ENCODE measurements at regions not wholly inside any gene's neighbourhood (a gene's known extent, or its start where the extent isn't known, plus 50 kb on each side); places are given as distances from the start of the nearest gene placed in this dataset.

DNA sequence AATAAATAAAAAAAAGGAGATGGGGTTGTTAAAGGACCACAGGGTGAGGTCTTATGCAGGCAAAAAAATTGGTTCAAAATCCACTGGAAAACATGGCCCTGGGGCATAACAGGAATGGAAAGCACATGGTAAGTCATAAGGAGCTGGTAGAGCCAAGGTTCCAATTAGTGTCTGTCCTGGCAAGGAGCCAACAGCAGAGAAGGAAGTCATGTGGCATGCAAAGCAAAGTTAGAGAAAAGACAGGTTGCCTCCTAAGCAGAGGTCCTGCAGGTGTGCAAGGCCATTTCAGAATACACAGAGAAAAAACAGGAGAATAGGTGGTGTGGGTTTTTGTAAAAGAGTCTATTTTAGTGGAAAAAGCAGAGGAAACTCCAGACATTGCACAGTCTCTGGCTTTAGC lies 1881.7 kb downstream of the ARAP2 start:
- Mint-ChIP-seq H3K4me1 (no peaks in the 10 kb centered on the region), H3K27me3 (ENCODE audit: low read depth in 2 of 2) (no peaks in the 10 kb centered on the region), H3K9me3 (peaks cover 15 to 17% of the 10 kb centered on the region in 2 donors), H3K27ac (no peak overlapping the region), H3K4me3 (no peak overlapping the region), H3K36me3 (no peaks in the 10 kb centered on the region)
- Histone ChIP-seq H3K27me3 (ENCODE audit: control insufficient read depth, insufficient read depth, low read length) (no peaks in the 10 kb centered on the region), H3K4me3 (ENCODE audit: low read length) (no peak overlapping the region), H3K4me1 (ENCODE audit: control insufficient read depth, insufficient read depth, low read length) (no peaks in the 10 kb centered on the region), H3K9me3 (ENCODE audit: control insufficient read depth, insufficient read depth, low read length) (peaks cover 17% of the 10 kb centered on the region), H3K36me3 (ENCODE audit: control insufficient read depth, insufficient read depth, low read length) (no peaks in the 10 kb centered on the region), H3K27ac (ENCODE audit: low read length) (no peak overlapping the region)
- intact Hi-C loops (cut with micrococcal nuclease) = no loop called here
- TF ChIP-seq, protein P1, sequence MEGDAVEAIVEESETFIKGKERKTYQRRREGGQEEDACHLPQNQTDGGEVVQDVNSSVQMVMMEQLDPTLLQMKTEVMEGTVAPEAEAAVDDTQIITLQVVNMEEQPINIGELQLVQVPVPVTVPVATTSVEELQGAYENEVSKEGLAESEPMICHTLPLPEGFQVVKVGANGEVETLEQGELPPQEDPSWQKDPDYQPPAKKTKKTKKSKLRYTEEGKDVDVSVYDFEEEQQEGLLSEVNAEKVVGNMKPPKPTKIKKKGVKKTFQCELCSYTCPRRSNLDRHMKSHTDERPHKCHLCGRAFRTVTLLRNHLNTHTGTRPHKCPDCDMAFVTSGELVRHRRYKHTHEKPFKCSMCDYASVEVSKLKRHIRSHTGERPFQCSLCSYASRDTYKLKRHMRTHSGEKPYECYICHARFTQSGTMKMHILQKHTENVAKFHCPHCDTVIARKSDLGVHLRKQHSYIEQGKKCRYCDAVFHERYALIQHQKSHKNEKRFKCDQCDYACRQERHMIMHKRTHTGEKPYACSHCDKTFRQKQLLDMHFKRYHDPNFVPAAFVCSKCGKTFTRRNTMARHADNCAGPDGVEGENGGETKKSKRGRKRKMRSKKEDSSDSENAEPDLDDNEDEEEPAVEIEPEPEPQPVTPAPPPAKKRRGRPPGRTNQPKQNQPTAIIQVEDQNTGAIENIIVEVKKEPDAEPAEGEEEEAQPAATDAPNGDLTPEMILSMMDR (IDR thresholded peaks at IDR 0.05) = no peak
- DNase-seq (no peak), ATAC-seq (no peak)

DNA sequence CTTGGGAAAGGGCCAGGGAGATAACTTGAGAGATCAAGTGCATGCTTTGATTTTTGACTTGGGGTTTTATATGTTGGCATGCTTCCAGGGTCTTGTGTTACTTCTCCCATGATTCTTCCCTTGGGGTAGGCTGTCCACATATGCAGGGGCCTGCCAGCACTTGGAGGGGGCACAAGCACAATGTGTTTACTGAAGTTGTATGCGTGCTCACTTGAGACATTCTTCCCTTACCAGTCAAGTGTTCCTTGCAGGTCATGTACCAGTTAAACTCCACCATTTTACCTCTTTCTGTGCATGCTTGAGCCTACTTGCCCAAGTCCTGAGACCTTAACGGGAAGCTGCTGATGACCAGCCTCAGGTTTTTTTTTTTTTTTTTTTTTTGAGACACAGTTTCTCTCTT lies 1880.5 kb downstream of the ARAP2 start:
- intact Hi-C loops (cut with micrococcal nuclease) = no loop called here
- peaks cover 13 to 17% of the 10 kb centered on the region in 2 donors for H3K9me3 Mint-ChIP-seq
- no peaks in the 10 kb centered on the region for H3K27me3 ChIP-seq (ENCODE audit: control insufficient read depth, insufficient read depth, low read length)
- H3K27ac ChIP-seq (ENCODE audit: low read length) = no peak overlapping the region
- WGBS (ENCODE audit: insufficient coverage) = 85% methylated on average over 2 of the region's 2 CpGs
- DNase-seq (no peak), ATAC-seq (no peak)
- H3K4me3 ChIP-seq (ENCODE audit: low read length) = no peak overlapping the region
- H3K36me3 ChIP-seq (ENCODE audit: control insufficient read depth, insufficient read depth, low read length) = no peaks in the 10 kb centered on the region
- no peaks in the 10 kb centered on the region for H3K36me3 Mint-ChIP-seq
- TF ChIP-seq, protein P1 (IDR thresholded peaks at IDR 0.05) = no peak
- H3K4me3 Mint-ChIP-seq = no peak overlapping the region
- H3K9me3 ChIP-seq (ENCODE audit: control insufficient read depth, insufficient read depth, low read length) = peaks cover 17% of the 10 kb centered on the region
- no peaks in the 10 kb centered on the region for H3K4me1 Mint-ChIP-seq
- no peak overlapping the region for H3K27ac Mint-ChIP-seq
- no peaks in the 10 kb centered on the region for H3K27me3 Mint-ChIP-seq (ENCODE audit: low read depth in 2 of 2)
- no peaks in the 10 kb centered on the region for H3K4me1 ChIP-seq (ENCODE audit: control insufficient read depth, insufficient read depth, low read length)

DNA sequence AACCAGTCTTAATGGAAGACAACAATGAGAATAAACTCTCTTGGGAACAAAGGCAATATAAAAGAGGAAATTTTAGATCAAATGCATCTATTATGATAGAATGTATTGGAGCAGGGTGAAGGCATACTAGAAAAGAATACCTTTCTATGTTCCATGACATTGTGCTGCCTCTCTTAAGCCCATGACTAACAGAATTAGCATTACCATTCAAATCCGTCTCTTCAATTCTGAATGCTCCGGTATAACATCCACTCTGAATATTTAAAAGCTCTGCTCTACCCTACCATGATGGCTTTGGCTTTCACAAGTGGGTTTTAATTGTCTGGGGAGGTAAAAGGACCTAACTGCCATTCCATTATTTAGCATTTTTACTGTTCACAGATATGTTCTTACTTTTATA lies 1878.4 kb downstream of the ARAP2 start:
- ATAC-seq = no peak
- Mint-ChIP-seq H3K27me3 (ENCODE audit: low read depth in 2 of 2) (no peaks in the 10 kb centered on the region), H3K27ac (no peak overlapping the region), H3K9me3 (peaks cover 12 to 18% of the 10 kb centered on the region in 2 donors), H3K4me3 (no peak overlapping the region), H3K4me1 (no peaks in the 10 kb centered on the region), H3K36me3 (no peaks in the 10 kb centered on the region)
- no peaks in the 10 kb centered on the region for H3K4me1 ChIP-seq (ENCODE audit: control insufficient read depth, insufficient read depth, low read length)
- H3K36me3 ChIP-seq (ENCODE audit: control insufficient read depth, insufficient read depth, low read length) = no peaks in the 10 kb centered on the region
- intact Hi-C loops (cut with micrococcal nuclease) = no loop called here
- H3K27ac ChIP-seq (ENCODE audit: low read length) = no peak overlapping the region
- no peak for DNase-seq
- TF ChIP-seq, protein P1 (IDR thresholded peaks at IDR 0.05) = no peak
- H3K27me3 ChIP-seq (ENCODE audit: control insufficient read depth, insufficient read depth, low read length) = no peaks in the 10 kb centered on the region
- 100% methylated on average over 1 of the region's 2 CpGs for WGBS (ENCODE audit: insufficient coverage)
- H3K4me3 ChIP-seq (ENCODE audit: low read length) = no peak overlapping the region
- peaks cover 13% of the 10 kb centered on the region for H3K9me3 ChIP-seq (ENCODE audit: control insufficient read depth, insufficient read depth, low read length)

DNA sequence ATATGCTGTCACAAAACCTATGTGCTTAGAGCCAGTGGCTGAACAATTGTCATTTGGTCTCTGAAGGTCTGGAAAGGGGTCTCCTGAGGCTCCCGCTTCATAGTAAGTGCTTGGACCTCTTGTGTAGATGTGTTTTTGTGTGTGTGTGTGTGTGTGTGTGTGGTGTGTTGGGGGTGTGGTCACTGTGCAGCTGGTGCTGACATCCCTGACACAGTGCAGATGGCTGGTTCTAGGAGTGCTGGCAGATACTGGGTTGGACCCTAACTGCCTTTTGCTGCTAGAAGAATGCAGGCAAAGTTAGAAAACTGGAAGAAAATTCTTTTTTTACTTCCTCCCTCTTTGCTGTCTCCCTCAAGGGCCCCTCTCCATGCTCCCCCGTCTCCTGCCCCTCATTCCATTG lies 1872.6 kb downstream of the ARAP2 start:
- 86% methylated on average over 1 of the region's 2 CpGs for whole genome bisulfite sequencing (ENCODE audit: insufficient coverage)
- TF ChIP-seq, protein P1 (IDR thresholded peaks at IDR 0.05) = no peak

More for the DNA sequence above, 1872.6 kb downstream of the ARAP2 start:
- Histone ChIP-seq H3K9me3 (ENCODE audit: control insufficient read depth, insufficient read depth, low read length) (no peaks in the 10 kb centered on the region), H3K36me3 (ENCODE audit: control insufficient read depth, insufficient read depth, low read length) (no peaks in the 10 kb centered on the region), H3K4me3 (ENCODE audit: low read length) (no peak overlapping the region), H3K27me3 (ENCODE audit: control insufficient read depth, insufficient read depth, low read length) (no peaks in the 10 kb centered on the region), H3K4me1 (ENCODE audit: control insufficient read depth, insufficient read depth, low read length) (no peaks in the 10 kb centered on the region), H3K27ac (ENCODE audit: low read length) (no peak overlapping the region)
- Mint-ChIP-seq H3K27ac (no peak overlapping the region), H3K4me1 (no peaks in the 10 kb centered on the region), H3K36me3 (no peaks in the 10 kb centered on the region), H3K27me3 (ENCODE audit: low read depth in 2 of 2) (no peaks in the 10 kb centered on the region), H3K9me3 (peaks cover 3 to 17% of the 10 kb centered on the region in 2 donors), H3K4me3 (no peak overlapping the region)
- intact Hi-C loops (cut with micrococcal nuclease) = no loop called here
- ATAC-seq (no peak), DNase-seq (no peak)

All from natural killer cell (primary cell).